ENCODE measurements at regions not wholly inside any gene's neighbourhood (a gene's known extent, or its start where the extent isn't known, plus 50 kb on each side); places are given as distances from the start of the nearest gene placed in this dataset.

GRCh38 chr2:144597388-144597787, 77.5 kb upstream of the ZEB2 start:
- Histone ChIP-seq H3K27ac (ENCODE audit: low read length) (no peak overlapping the region), H3K4me3 (ENCODE audit: low read length) (no peak overlapping the region), H3K4me1 (ENCODE audit: control insufficient read depth, insufficient read depth, low read length) (peaks cover 3% of the 10 kb centered on the region), H3K36me3 (ENCODE audit: control insufficient read depth, insufficient read depth, low read length) (no peaks in the 10 kb centered on the region), H3K27me3 (ENCODE audit: control insufficient read depth, insufficient read depth, low read length) (no peaks in the 10 kb centered on the region), H3K9me3 (replicated peaks; ENCODE audit: control insufficient read depth, low read depth, low read length) (no peaks in the 10 kb centered on the region)
- no peak for DNase-seq
- WGBS (ENCODE audit: insufficient coverage) = 100% methylated on average over 1 of the region's 4 CpGs

DNA sequence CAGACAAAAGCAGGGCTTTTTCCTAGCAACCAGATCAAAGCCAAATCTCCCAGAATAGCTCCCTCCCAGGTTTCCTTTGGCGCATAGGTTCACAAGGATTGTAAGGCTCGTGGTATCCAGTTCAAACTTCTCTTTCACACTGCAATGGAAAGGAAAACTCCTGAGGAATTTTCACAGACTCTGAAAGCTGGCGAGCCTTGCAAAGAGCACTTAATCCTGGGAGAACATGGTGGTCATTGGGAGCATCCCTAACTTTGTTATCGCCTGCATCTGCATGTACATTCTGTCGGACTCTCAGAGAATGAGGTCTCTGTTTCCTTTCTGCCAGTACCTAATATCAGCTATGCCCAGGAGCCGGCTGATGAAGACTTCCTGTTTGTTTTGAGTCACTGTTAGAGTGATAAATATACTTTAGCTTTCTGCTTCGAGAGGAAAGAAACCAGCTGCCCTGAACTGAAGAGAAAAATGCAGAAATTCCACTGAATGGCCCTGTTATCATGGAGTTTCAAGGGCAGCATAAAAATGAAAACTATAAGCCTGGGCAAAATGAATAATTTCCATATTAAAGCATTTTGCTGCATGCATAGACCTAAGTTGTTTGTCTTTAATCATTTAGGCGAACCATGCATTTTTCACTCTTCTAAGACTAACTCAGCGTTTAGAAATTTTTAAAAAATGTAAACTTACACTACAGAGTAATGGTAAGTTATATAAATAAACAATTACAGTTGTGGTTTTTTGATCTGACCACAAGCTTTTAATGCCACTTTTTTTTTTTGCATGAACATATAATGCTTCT, 76.4 kb upstream of the ZEB2 start:
- Histone ChIP-seq H3K27ac (ENCODE audit: low read length) (no peak overlapping the region), H3K4me3 (ENCODE audit: low read length) (no peak overlapping the region), H3K27me3 (ENCODE audit: control insufficient read depth, insufficient read depth, low read length) (no peaks in the 10 kb centered on the region), H3K36me3 (ENCODE audit: control insufficient read depth, insufficient read depth, low read length) (no peaks in the 10 kb centered on the region), H3K9me3 (replicated peaks; ENCODE audit: control insufficient read depth, low read depth, low read length) (no peaks in the 10 kb centered on the region), H3K4me1 (ENCODE audit: control insufficient read depth, insufficient read depth, low read length) (peaks cover 3% of the 10 kb centered on the region)
- peak; percentile 40 for DNase-seq
- WGBS (ENCODE audit: insufficient coverage) = 36% methylated on average over 4 of the region's 9 CpGs

DNA sequence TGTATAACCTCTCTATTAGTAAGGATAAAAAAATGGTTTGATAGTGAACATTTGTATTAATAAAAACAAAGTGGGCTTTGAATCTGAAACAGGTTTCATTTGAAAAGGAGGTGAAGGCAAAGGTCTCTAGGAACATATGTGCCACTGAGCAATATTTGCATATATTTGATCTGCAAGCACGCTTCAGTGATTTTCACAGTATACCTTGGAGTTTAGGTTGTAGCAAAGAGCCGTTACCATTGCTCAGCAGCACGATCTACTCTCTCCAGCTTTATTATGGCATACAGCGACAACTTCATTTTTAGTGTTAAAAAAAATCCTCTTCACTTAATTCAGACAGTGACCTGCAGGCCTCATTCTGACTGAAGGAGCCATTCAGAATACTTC, 75.8 kb upstream of the ZEB2 start:
- 59% methylated on average over 4 of the region's 4 CpGs for WGBS (ENCODE audit: insufficient coverage)
- no peaks in the 10 kb centered on the region for H3K36me3 ChIP-seq (ENCODE audit: control insufficient read depth, insufficient read depth, low read length)
- DNase-seq = no peak
- no peak overlapping the region for H3K4me3 ChIP-seq (ENCODE audit: low read length)
- no peaks in the 10 kb centered on the region for H3K27me3 ChIP-seq (ENCODE audit: control insufficient read depth, insufficient read depth, low read length)
- no peak overlapping the region for H3K27ac ChIP-seq (ENCODE audit: low read length)
- peaks cover 3% of the 10 kb centered on the region for H3K4me1 ChIP-seq (ENCODE audit: control insufficient read depth, insufficient read depth, low read length)
- no peaks in the 10 kb centered on the region for H3K9me3 ChIP-seq (replicated peaks; ENCODE audit: control insufficient read depth, low read depth, low read length)

DNA sequence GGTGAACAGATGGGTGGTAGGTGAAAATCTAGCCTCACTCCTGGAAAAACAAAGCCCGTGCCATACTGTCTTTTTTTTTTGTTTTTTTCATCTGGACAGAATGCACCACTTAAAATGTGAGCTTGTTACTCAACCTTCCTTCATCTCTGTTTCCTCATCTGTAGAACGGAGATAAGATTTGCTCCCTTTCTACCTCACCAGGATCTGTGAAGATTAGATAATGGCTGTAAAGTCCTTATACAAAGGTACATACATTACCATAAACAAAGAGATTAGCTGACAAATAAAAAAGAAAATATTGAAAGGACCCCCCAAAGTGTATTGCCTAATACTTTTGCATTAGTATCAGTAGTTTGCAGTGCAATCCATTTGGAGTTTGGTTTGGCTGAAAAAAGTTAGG, 75.4 kb upstream of the ZEB2 start:
- no peaks in the 10 kb centered on the region for H3K9me3 ChIP-seq (replicated peaks; ENCODE audit: control insufficient read depth, low read depth, low read length)
- H3K27ac ChIP-seq (ENCODE audit: low read length) = no peak overlapping the region
- DNase-seq = no peak
- WGBS (ENCODE audit: insufficient coverage) = no CpG with 5 or more reads among the region's 2 CpGs
- H3K4me3 ChIP-seq (ENCODE audit: low read length) = no peak overlapping the region
- H3K27me3 ChIP-seq (ENCODE audit: control insufficient read depth, insufficient read depth, low read length) = no peaks in the 10 kb centered on the region
- H3K4me1 ChIP-seq (ENCODE audit: control insufficient read depth, insufficient read depth, low read length) = peaks cover 3% of the 10 kb centered on the region
- H3K36me3 ChIP-seq (ENCODE audit: control insufficient read depth, insufficient read depth, low read length) = no peaks in the 10 kb centered on the region

DNA sequence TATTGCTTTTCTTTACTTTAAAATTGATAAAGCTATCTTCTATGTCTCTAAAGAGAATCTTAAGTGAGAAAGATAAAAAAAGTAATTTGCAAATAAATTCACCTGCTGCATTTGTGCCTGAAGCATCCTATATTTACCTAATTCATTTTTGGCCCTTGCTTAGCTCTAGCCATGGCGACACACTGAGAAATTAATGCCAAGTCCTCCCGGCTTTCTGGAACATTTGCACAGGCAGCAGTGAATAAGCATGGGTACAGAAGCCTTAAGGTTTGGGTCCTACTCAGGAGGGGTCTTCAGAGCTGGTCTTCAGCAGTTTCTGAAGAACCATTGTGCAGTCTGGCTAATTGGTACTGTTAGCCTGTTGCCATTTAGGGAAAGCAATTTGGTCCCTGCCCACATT, 73.9 kb upstream of the ZEB2 start:
- H3K36me3 ChIP-seq (ENCODE audit: control insufficient read depth, insufficient read depth, low read length) = no peaks in the 10 kb centered on the region
- H3K27ac ChIP-seq (ENCODE audit: low read length) = no peak overlapping the region
- no peak overlapping the region for H3K4me3 ChIP-seq (ENCODE audit: low read length)
- DNase-seq = no peak
- no peaks in the 10 kb centered on the region for H3K9me3 ChIP-seq (replicated peaks; ENCODE audit: control insufficient read depth, low read depth, low read length)
- no peaks in the 10 kb centered on the region for H3K27me3 ChIP-seq (ENCODE audit: control insufficient read depth, insufficient read depth, low read length)
- H3K4me1 ChIP-seq (ENCODE audit: control insufficient read depth, insufficient read depth, low read length) = peaks cover 3% of the 10 kb centered on the region
- WGBS (ENCODE audit: insufficient coverage) = 100% methylated on average over 1 of the region's 2 CpGs

- Histone ChIP-seq H3K4me1 (ENCODE audit: control insufficient read depth, insufficient read depth, low read length) (peaks cover 3% of the 10 kb centered on the region), H3K9me3 (replicated peaks; ENCODE audit: control insufficient read depth, low read depth, low read length) (no peaks in the 10 kb centered on the region), H3K4me3 (ENCODE audit: low read length) (no peak overlapping the region), H3K27me3 (ENCODE audit: control insufficient read depth, insufficient read depth, low read length) (no peaks in the 10 kb centered on the region), H3K27ac (ENCODE audit: low read length) (no peak overlapping the region), H3K36me3 (ENCODE audit: control insufficient read depth, insufficient read depth, low read length) (no peaks in the 10 kb centered on the region)
- 100% methylated on average over 2 of the region's 8 CpGs for WGBS (ENCODE audit: insufficient coverage)
- no peak for DNase-seq
Measured at GRCh38 chr2:144592500-144593256, 72.8 kb upstream of the ZEB2 start.

DNA sequence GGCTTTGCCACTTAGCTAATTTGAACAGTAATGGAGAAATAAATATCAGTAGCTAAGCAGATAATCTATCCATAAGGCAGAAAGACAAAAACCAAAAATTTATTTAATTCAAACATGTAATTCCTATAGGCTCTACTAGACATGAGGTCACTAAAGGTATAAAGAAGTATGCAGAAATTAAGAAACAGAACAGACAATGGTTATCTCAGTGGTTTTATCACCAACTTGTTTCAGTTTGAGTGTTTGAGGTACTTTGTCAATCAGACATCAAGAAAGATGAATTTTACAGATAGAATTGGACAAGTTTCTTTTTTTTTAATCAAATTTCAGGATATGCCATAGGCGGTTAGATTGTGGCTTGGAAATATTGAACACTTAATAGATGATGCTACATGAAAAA, 67.4 kb upstream of the ZEB2 start:
- H3K9me3 ChIP-seq (replicated peaks; ENCODE audit: control insufficient read depth, low read depth, low read length) = no peaks in the 10 kb centered on the region
- no peaks in the 10 kb centered on the region for H3K36me3 ChIP-seq (ENCODE audit: control insufficient read depth, insufficient read depth, low read length)
- no peak overlapping the region for H3K4me3 ChIP-seq (ENCODE audit: low read length)
- 100% methylated on average over 1 of the region's 1 CpG for WGBS (ENCODE audit: insufficient coverage)
- no peak for DNase-seq
- no peaks in the 10 kb centered on the region for H3K27me3 ChIP-seq (ENCODE audit: control insufficient read depth, insufficient read depth, low read length)
- H3K27ac ChIP-seq (ENCODE audit: low read length) = no peak overlapping the region
- peaks cover 4% of the 10 kb centered on the region for H3K4me1 ChIP-seq (ENCODE audit: control insufficient read depth, insufficient read depth, low read length)

GRCh38 chr2:144586476-144586875, 66.6 kb upstream of the ZEB2 start:
- no peak overlapping the region for H3K27ac ChIP-seq (ENCODE audit: low read length)
- H3K9me3 ChIP-seq (replicated peaks; ENCODE audit: control insufficient read depth, low read depth, low read length) = no peaks in the 10 kb centered on the region
- no peak overlapping the region for H3K4me3 ChIP-seq (ENCODE audit: low read length)
- no peak for DNase-seq
- no CpG with 5 or more reads among the region's 2 CpGs for WGBS (ENCODE audit: insufficient coverage)
- H3K4me1 ChIP-seq (ENCODE audit: control insufficient read depth, insufficient read depth, low read length) = peaks cover 10% of the 10 kb centered on the region
- no peaks in the 10 kb centered on the region for H3K36me3 ChIP-seq (ENCODE audit: control insufficient read depth, insufficient read depth, low read length)
- no peaks in the 10 kb centered on the region for H3K27me3 ChIP-seq (ENCODE audit: control insufficient read depth, insufficient read depth, low read length)

DNA sequence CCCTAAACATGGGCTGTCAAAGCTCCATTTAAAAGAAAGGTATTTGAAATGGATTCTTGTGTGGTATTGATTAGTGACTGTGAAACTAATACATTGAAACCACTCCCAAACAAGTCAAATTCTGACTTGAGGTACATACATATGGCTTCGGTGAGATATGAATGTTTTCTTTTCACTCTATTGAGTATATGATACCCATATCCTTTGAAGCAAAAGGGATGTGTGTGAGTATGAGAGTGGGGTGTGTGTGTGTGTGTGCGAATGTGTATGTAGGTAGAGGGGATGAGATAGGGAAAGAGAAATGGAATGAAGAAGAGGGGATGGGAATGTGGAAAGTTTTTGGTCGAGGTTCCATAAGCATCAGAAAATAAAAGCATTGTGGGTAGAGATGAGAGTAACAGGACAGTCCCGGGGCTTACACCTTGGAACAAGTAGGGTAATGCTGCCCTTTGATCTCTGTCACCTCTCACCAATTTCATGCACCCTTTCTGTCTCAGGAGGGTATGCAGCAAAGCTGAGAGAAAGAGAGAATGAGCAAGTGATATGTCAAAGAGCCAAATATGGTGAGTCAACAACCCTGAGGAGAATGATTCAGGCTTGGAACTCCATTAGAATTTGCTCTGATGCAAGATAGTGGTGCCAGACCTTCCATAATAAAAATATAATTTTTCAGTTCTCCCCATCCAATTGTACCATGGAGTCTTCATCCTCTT, 64.0 kb upstream of the ZEB2 start:
- WGBS (ENCODE audit: insufficient coverage) = 95% methylated on average over 2 of the region's 4 CpGs
- Histone ChIP-seq H3K4me3 (ENCODE audit: low read length) (no peak overlapping the region), H3K4me1 (ENCODE audit: control insufficient read depth, insufficient read depth, low read length) (peaks cover 13% of the 10 kb centered on the region), H3K27ac (ENCODE audit: low read length) (no peak overlapping the region), H3K27me3 (ENCODE audit: control insufficient read depth, insufficient read depth, low read length) (no peaks in the 10 kb centered on the region), H3K36me3 (ENCODE audit: control insufficient read depth, insufficient read depth, low read length) (no peaks in the 10 kb centered on the region), H3K9me3 (replicated peaks; ENCODE audit: control insufficient read depth, low read depth, low read length) (no peaks in the 10 kb centered on the region)
- DNase-seq = no peak

- H3K36me3 ChIP-seq (ENCODE audit: control insufficient read depth, insufficient read depth, low read length) = no peaks in the 10 kb centered on the region
- no peaks in the 10 kb centered on the region for H3K27me3 ChIP-seq (ENCODE audit: control insufficient read depth, insufficient read depth, low read length)
- no peak overlapping the region for H3K27ac ChIP-seq (ENCODE audit: low read length)
- no peaks in the 10 kb centered on the region for H3K9me3 ChIP-seq (replicated peaks; ENCODE audit: control insufficient read depth, low read depth, low read length)
- H3K4me1 ChIP-seq (ENCODE audit: control insufficient read depth, insufficient read depth, low read length) = peaks cover 13% of the 10 kb centered on the region
- no peak overlapping the region for H3K4me3 ChIP-seq (ENCODE audit: low read length)
- 71% methylated on average over 2 of the region's 6 CpGs for WGBS (ENCODE audit: insufficient coverage)
- no peak for DNase-seq
Measured at GRCh38 chr2:144583381-144583729, 63.4 kb upstream of the ZEB2 start.

All from muscle of leg (tissue), 3 donors.